H1 (cell line): ENCODE measurements at regions not wholly inside any gene's neighbourhood (a gene's known extent, or its start where the extent isn't known, plus 50 kb on each side); places are given as distances from the start of the nearest gene placed in this dataset.

Experiments used
- CTCF ChIA-PET: fragments of 300-600 bp; sonication (Branson Sonifier 250); formaldehyde crosslinking; loops from one replicate; lab custom pipeline; 2021; ENCODE audit not compliant: partially characterized antibody; lab: Charles Lee
- POLR2A ChIA-PET: fragments of 300-600 bp; sonication (Branson Sonifier 250); formaldehyde crosslinking; loops from one replicate; lab custom pipeline; 2021; ENCODE audit warnings: inconsistent platforms; ENCODE audit not compliant: partially characterized antibody; lab: Charles Lee
- DNase-seq, 2 experiments: peaks; one replicate each; pipeline versions ENCODE4 v3.0.0 to v3.0.0-alpha.2; 2010 to 2022; ENCODE audit warnings: low spot score in 2 of 2, low read depth in 1 of 2, mixed read lengths in 1 of 2
- FAIRE-seq: peaks from 2 replicates; lab custom pipeline; 2011; peaks lifted over from hg19 to GRCh38; lab: Jason Lieb, UNC
- H2AFZ ChIP-seq: 2 replicates; pipeline ENCODE4 v1.8.1; 2012; ENCODE audit warnings: low read length, inconsistent platforms
- H2AK5ac ChIP-seq: 2 replicates; pipeline ENCODE4 v1.6.1; 2013; ENCODE audit warnings: low read depth, low read length
- H2BK120ac ChIP-seq: replicated peaks from 2 replicates; pipeline ENCODE3; 2013; ENCODE audit warnings: low read depth, low read length, inconsistent platforms
- H2BK12ac ChIP-seq: 2 replicates; pipeline ENCODE4 v1.6.1; 2013; ENCODE audit warnings: low read depth, low read length
- H2BK15ac ChIP-seq: 2 replicates; pipeline ENCODE4 v1.6.1; 2013; ENCODE audit warnings: low read length
- H2BK20ac ChIP-seq: 2 replicates; pipeline ENCODE4 v1.6.1; 2013; ENCODE audit warnings: low read length
- H2BK5ac ChIP-seq: 2 replicates; pipeline ENCODE4 v1.6.1; 2013; ENCODE audit warnings: low read depth, low read length
- H3K14ac ChIP-seq: 2 replicates; pipeline ENCODE4 v1.6.1; 2013; ENCODE audit warnings: inconsistent platforms; ENCODE audit not compliant: insufficient read length
- H3K18ac ChIP-seq: 2 replicates; pipeline ENCODE4 v1.6.1; 2013; ENCODE audit warnings: low read length; ENCODE audit errors: extremely low read depth
- H3K23ac ChIP-seq: 2 replicates; pipeline ENCODE4 v1.6.1; 2013; ENCODE audit warnings: inconsistent platforms; ENCODE audit not compliant: insufficient read length
- H3K23me2 ChIP-seq: 2 replicates; pipeline ENCODE4 v1.6.1; 2013; ENCODE audit warnings: low read depth, low read length
- H3K27ac ChIP-seq: 2 replicates; pipeline ENCODE4 v1.6.1; 2011; ENCODE audit warnings: low read depth, low read length, inconsistent platforms
- H3K27me3 ChIP-seq, 4 experiments: replicated peaks in 1 of 4; 1 replicate in 1 of 4; 2 replicates in 3 of 4; pipeline versions ENCODE4 v1.6.1 to v1.8.1; 2011 to 2013; ENCODE audit warnings: low read length in 3 of 4, mild to moderate bottlenecking in 3 of 4, inconsistent platforms in 2 of 4, mixed read lengths in 2 of 4, moderate library complexity in 1 of 4; ENCODE audit not compliant: control insufficient read depth in 3 of 4, insufficient read depth in 3 of 4; ENCODE audit errors: extremely low read depth in 1 of 4
- H3K36me3 ChIP-seq, 4 experiments: 2 replicates each; pipeline versions ENCODE4 v1.6.1 to v1.8.1; 2011 to 2013; ENCODE audit warnings: mild to moderate bottlenecking in 4 of 4, low read length in 3 of 4, moderate library complexity in 2 of 4, control low read depth in 1 of 4, inconsistent platforms in 1 of 4; ENCODE audit not compliant: insufficient read depth in 4 of 4, control insufficient read depth in 2 of 4
- H3K4ac ChIP-seq: replicated peaks from 2 replicates; pipeline ENCODE3; 2013; ENCODE audit warnings: low read length, low read depth, mixed read lengths, inconsistent platforms; ENCODE audit not compliant: insufficient read length
- H3K4me1 ChIP-seq, 4 experiments: replicated peaks in 1 of 4; 1 replicate in 1 of 4; 2 replicates in 3 of 4; pipeline versions ENCODE4 v1.6.1 to v1.8.1; 2011 to 2013; ENCODE audit warnings: low read length in 3 of 4, inconsistent platforms in 2 of 4, mixed read lengths in 1 of 4; ENCODE audit not compliant: insufficient read depth in 4 of 4, control insufficient read depth in 3 of 4
- H3K4me2 ChIP-seq, 2 experiments: 2 replicates each; pipeline versions ENCODE4 v1.6.1 to v1.8.1; 2011 to 2013; ENCODE audit warnings: low read depth in 2 of 2, low read length in 2 of 2, control low read depth in 1 of 2, inconsistent platforms in 1 of 2, mild to moderate bottlenecking in 1 of 2; ENCODE audit not compliant: insufficient read depth in 1 of 2
- H3K4me3 ChIP-seq, 4 experiments: fragments of 200-600, 300-600 bp in 1 of 4; sonication (generic), shearing (Covaris generic), sonication (Bioruptor Twin) in 1 of 4; 2 replicates each; pipeline versions ENCODE4 v1.5.1 to v1.8.1; 2011 to 2016; ENCODE audit warnings: low read length in 4 of 4, low read depth in 3 of 4, control low read depth in 2 of 4, inconsistent platforms in 2 of 4, mild to moderate bottlenecking in 2 of 4, mixed read lengths in 1 of 4, moderate library complexity in 1 of 4; ENCODE audit not compliant: insufficient read depth in 2 of 4; ENCODE audit errors: extremely low read depth in 1 of 4
- H3K56ac ChIP-seq: replicated peaks from 2 replicates; pipeline ENCODE3; 2013; ENCODE audit warnings: low read depth, mild to moderate bottlenecking, mixed read lengths, low read length, inconsistent platforms; ENCODE audit not compliant: insufficient read length
- H3K79me1 ChIP-seq: 2 replicates; pipeline ENCODE4 v1.6.1; 2013; ENCODE audit warnings: low read depth, low read length, control low read depth
- H3K79me2 ChIP-seq, 2 experiments: 2 replicates each; pipeline versions ENCODE4 v1.6.1 to v1.8.1; 2012 to 2013; ENCODE audit warnings: low read length in 2 of 2, mild to moderate bottlenecking in 2 of 2, inconsistent platforms in 1 of 2; ENCODE audit not compliant: insufficient read depth in 2 of 2, control insufficient read depth in 1 of 2
- H3K9ac ChIP-seq, 4 experiments: replicated peaks in 1 of 4; 1 replicate in 1 of 4; 2 replicates in 3 of 4; pipeline versions ENCODE4 v1.6.1 to v1.8.1; 2011 to 2013; ENCODE audit warnings: low read depth in 3 of 4, low read length in 3 of 4, control low read depth in 2 of 4, mild to moderate bottlenecking in 2 of 4, moderate library complexity in 2 of 4, inconsistent platforms in 1 of 4; ENCODE audit errors: extremely low read depth in 1 of 4
- H3K9me3 ChIP-seq, 2 experiments: 2 replicates each; pipeline versions ENCODE4 v1.6.1 to v1.8.1; 2012 to 2013; ENCODE audit warnings: mild to moderate bottlenecking in 2 of 2, moderate library complexity in 2 of 2, control low read depth in 1 of 2, inconsistent platforms in 1 of 2, low read depth in 1 of 2, low read length in 1 of 2, mixed read lengths in 1 of 2; ENCODE audit not compliant: insufficient read depth in 2 of 2
- H4K20me1 ChIP-seq, 2 experiments: replicated peaks in 1 of 2; 2 replicates each; pipeline versions ENCODE3 to v1.8.1; 2011 to 2013; ENCODE audit warnings: inconsistent platforms in 2 of 2, low read length in 2 of 2, mild to moderate bottlenecking in 1 of 2; ENCODE audit not compliant: insufficient read depth in 2 of 2, control insufficient read depth in 1 of 2
- H4K5ac ChIP-seq: 2 replicates; pipeline ENCODE4 v1.6.1; 2013; ENCODE audit warnings: low read length, low read depth, mixed read lengths, inconsistent platforms; ENCODE audit not compliant: insufficient read length
- H4K8ac ChIP-seq: 2 replicates; pipeline ENCODE4 v1.8.0; 2013; ENCODE audit warnings: mild to moderate bottlenecking, moderate library complexity, low read length, inconsistent platforms; ENCODE audit not compliant: insufficient read depth; ENCODE audit errors: extremely low read depth
- H4K91ac ChIP-seq: replicated peaks from 2 replicates; pipeline ENCODE3; 2013; ENCODE audit warnings: low read length, mixed read lengths, inconsistent platforms; ENCODE audit not compliant: insufficient read length
- BACH1 ChIP-seq: IDR thresholded peaks from 2 replicates; pipeline ENCODE4 v1.6.1; 2012; ENCODE audit warnings: low read length, improper control_type of control experiment
- CTBP2 ChIP-seq: IDR thresholded peaks from 2 replicates; pipeline ENCODE4 v1.7.0; 2011; ENCODE audit warnings: borderline replicate concordance, mild to moderate bottlenecking, moderate library complexity, mixed read lengths, low read length; ENCODE audit not compliant: insufficient read depth, insufficient read length
- ZNF274 ChIP-seq: IDR thresholded peaks from 2 replicates; pipeline ENCODE4 v1.7.0; 2012; ENCODE audit warnings: low read length, borderline replicate concordance; ENCODE audit errors: extremely low read depth
- WGBS, 2 experiments: shearing (Covaris generic) in 1 of 2; methylation state at CpG; one replicate each; pipeline versions ENCODE4 v1.1.6 to v1.1.7; 2013 to 2015; ENCODE audit warnings: low lambda C conversion rate in 2 of 2, mixed read lengths in 2 of 2, inconsistent platforms in 1 of 2, low coverage in 1 of 2, missing lambda C conversion rate in 1 of 2; ENCODE audit not compliant: insufficient replicate concordance in 2 of 2, insufficient coverage in 1 of 2, insufficient read length in 1 of 2; ENCODE audit errors: extremely low coverage in 1 of 2, missing lambda C conversion rate in 1 of 2; 5-methylcytosine and 5-hydroxymethylcytosine counted together

- no peak overlapping the region for H2AK5ac ChIP-seq
- H2BK20ac ChIP-seq: no peak overlapping the region
- H3K4me2 ChIP-seq: no peak overlapping the region
- H3K4ac ChIP-seq: no peak overlapping the region
- no peak overlapping the region for H3K56ac ChIP-seq
- no peak overlapping the region for H3K18ac ChIP-seq
- H2BK5ac ChIP-seq: no peak overlapping the region
- H3K36me3 ChIP-seq: no peaks in the 10 kb centered on the region
- no peak overlapping the region for H2BK12ac ChIP-seq
- no peaks in the 10 kb centered on the region for H4K20me1 ChIP-seq
- no peak overlapping the region for H3K14ac ChIP-seq
- H4K91ac ChIP-seq: no peak overlapping the region
- H3K9me3 ChIP-seq: no peaks in the 10 kb centered on the region
- H3K4me3 ChIP-seq: no peak overlapping the region
- WGBS, 2 experiments: 87% methylated on average over 4 of the region's 4 CpGs; no CpG with 5 or more reads in 1 of the 2 experiments
- FAIRE-seq: no peak
- ChIA-PET POLR2A (no interaction called here), CTCF (interaction anchor here (1.5 kb wide), 1 partner anchor 56 kb away, joined by 7 read pairs; no protein-coding TSS in a partner anchor)
- no peak overlapping the region for H2AFZ ChIP-seq
- no peak overlapping the region for H2BK120ac ChIP-seq
- no peak for DNase-seq
- H3K79me1 ChIP-seq: no peaks in the 10 kb centered on the region
- H3K23me2 ChIP-seq: no peaks in the 10 kb centered on the region
- H2BK15ac ChIP-seq: no peak overlapping the region
- no peak overlapping the region for H3K23ac ChIP-seq
- H3K4me1 ChIP-seq: peaks cover 0 to 3% (median 1%) of the 10 kb centered on the region in 4 experiments; a peak in 2 of 7 replicates
- no peaks in the 10 kb centered on the region for H3K79me2 ChIP-seq
- H4K8ac ChIP-seq: no peak overlapping the region
- H3K27me3 ChIP-seq: no peaks in the 10 kb centered on the region
- no peak overlapping the region for H3K9ac ChIP-seq
- H4K5ac ChIP-seq: no peak overlapping the region
- H3K27ac ChIP-seq: no peak overlapping the region
- TF ChIP-seq ZNF274 (no peak), CTBP2 (no peak), BACH1 (no peak)
Observed at GRCh38 chr4:15340332-15340731, 87.5 kb upstream of the C1QTNF7 start.
